ENCODE measurements at regions not wholly inside any gene's neighbourhood (a gene's known extent, or its start where the extent isn't known, plus 50 kb on each side); places are given as distances from the start of the nearest gene placed in this dataset.

DNA sequence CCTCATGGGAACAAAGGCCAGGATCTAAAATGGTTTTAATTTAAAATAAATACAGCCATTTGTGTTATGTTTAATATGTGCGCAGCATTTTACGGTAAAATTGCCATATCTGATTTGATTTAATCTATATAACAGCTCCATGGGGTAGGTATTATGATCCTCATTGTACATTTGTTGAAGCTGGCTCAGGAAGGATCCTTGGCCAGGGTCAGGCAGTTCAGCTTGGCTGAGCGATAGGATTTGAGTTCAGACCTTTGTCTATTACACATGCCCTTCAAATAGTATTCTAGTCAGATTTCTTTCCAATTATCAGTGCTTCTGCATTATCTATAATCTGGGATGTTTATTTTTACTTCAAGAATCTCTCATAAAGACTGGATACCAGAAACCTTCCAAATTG is 950.4 kb upstream of the EEF2KMT start:
- TF ChIP-seq, protein P1, sequence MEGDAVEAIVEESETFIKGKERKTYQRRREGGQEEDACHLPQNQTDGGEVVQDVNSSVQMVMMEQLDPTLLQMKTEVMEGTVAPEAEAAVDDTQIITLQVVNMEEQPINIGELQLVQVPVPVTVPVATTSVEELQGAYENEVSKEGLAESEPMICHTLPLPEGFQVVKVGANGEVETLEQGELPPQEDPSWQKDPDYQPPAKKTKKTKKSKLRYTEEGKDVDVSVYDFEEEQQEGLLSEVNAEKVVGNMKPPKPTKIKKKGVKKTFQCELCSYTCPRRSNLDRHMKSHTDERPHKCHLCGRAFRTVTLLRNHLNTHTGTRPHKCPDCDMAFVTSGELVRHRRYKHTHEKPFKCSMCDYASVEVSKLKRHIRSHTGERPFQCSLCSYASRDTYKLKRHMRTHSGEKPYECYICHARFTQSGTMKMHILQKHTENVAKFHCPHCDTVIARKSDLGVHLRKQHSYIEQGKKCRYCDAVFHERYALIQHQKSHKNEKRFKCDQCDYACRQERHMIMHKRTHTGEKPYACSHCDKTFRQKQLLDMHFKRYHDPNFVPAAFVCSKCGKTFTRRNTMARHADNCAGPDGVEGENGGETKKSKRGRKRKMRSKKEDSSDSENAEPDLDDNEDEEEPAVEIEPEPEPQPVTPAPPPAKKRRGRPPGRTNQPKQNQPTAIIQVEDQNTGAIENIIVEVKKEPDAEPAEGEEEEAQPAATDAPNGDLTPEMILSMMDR (IDR thresholded peaks at IDR 0.05), result no peak
- no peak for TF ChIP-seq POLR2A (IDR thresholded peaks at IDR 0.05)

Data from heart left ventricle (tissue), 13 donors.